ENCODE measurements at regions not wholly inside any gene's neighbourhood (a gene's known extent, or its start where the extent isn't known, plus 50 kb on each side); places are given as distances from the start of the nearest gene placed in this dataset.

DNA sequence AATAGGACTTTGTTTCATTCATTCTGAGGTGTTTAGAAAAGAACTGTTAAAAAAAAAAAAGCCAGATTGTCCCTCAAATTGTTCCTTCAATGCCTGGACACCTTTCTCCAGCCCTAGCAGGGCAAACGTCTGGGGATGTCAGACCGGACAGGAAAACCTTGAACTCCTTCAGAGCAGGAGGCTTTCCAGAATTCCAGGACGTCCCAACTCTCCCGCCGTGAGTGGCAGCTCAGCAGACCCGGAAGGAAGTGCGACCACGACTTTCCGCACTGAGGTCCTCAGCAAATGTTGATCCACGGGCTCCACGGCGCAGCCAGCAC lies 139.1 kb downstream of the DLL1 start:
- no peak for DNase-seq (ENCODE audit: low spot score)
- in situ Hi-C loops (cut with MboI; ENCODE audit: low sequenced_read_pairs, unreplicated experiment), result no loop called here
- TF ChIP-seq, protein P1, sequence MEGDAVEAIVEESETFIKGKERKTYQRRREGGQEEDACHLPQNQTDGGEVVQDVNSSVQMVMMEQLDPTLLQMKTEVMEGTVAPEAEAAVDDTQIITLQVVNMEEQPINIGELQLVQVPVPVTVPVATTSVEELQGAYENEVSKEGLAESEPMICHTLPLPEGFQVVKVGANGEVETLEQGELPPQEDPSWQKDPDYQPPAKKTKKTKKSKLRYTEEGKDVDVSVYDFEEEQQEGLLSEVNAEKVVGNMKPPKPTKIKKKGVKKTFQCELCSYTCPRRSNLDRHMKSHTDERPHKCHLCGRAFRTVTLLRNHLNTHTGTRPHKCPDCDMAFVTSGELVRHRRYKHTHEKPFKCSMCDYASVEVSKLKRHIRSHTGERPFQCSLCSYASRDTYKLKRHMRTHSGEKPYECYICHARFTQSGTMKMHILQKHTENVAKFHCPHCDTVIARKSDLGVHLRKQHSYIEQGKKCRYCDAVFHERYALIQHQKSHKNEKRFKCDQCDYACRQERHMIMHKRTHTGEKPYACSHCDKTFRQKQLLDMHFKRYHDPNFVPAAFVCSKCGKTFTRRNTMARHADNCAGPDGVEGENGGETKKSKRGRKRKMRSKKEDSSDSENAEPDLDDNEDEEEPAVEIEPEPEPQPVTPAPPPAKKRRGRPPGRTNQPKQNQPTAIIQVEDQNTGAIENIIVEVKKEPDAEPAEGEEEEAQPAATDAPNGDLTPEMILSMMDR (IDR thresholded peaks at IDR 0.05; ENCODE audit: borderline replicate concordance, control extremely low read depth, extremely low read depth, insufficient read depth, missing control alignments), result no peak

- in situ Hi-C loops (cut with MboI; ENCODE audit: low sequenced_read_pairs, unreplicated experiment), result no loop called here
- no peak for DNase-seq (ENCODE audit: low spot score)
- TF ChIP-seq, protein P1 (IDR thresholded peaks at IDR 0.05; ENCODE audit: borderline replicate concordance, control extremely low read depth, extremely low read depth, insufficient read depth, missing control alignments), result no peak
These were observed 139.5 kb downstream of the DLL1 start for GRCh38 chr6:170151321-170151771.

DNA sequence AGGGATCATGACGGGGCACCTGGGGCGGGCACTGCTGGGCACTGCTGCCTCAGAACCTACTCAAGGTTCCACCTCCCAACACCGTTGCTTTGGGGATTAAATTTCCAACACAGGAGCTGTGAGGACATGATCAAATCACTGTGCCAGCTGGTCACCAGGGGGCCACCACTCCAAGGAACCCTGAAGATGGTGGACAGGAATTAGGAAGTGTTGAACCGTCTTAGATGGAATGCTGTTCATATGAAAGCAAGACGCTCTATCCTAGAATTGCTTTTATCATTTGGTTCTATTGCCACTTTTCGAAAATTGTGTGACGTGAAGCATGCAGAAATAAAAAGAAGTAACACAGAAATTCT lies 140.3 kb downstream of the DLL1 start:
- no peak for DNase-seq (ENCODE audit: low spot score)
- in situ Hi-C loops (cut with MboI; ENCODE audit: low sequenced_read_pairs, unreplicated experiment), result no loop called here
- TF ChIP-seq, protein P1 (IDR thresholded peaks at IDR 0.05; ENCODE audit: borderline replicate concordance, control extremely low read depth, extremely low read depth, insufficient read depth, missing control alignments), result no peak

DNA sequence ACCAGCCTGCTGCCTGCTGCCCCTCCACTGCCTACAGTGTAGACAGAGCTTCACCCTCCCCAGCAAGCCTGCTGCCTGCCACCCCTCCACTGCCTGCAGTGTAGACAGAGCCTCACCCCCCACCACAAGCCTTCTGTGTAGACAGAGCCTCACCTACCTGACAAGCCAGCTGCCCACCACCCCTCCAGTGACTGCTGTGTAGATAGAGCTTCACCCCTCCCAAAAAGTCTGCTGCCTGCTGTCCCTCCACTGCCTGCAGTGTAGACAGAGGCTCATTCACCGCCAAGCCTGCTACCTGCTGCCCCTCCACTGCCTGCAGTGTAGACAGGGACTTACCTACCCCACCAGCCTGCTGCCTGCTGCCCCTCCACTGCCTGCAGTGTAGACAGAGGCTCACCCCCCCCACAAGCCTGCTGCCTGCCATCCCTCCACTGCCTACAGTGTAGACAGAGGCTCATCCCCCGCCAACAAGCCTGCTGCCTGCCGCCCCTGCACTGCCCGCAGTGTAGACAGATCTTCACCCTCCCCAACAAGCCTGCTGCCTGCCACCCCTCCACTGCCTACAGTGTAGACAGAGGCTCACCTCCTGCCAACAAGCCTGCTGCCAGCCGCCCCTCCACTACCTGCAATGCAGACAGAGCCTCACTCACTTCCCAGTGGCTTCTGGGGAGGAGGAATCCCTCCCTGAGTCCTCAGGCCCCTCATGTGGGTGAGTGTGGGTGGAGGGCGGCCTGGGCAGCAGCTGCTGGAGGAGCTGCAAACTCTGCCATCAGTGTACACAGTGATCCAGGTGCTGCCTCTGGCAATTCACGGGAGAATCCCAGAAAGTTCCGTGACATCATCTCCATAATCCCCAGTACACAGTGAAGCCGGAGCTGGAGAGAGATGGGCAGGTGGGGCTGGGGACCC lies 140.9 kb downstream of the DLL1 start:
- in situ Hi-C loops (cut with MboI; ENCODE audit: low sequenced_read_pairs, unreplicated experiment), result no loop called here
- DNase-seq (ENCODE audit: low spot score), result no peak
- TF ChIP-seq, protein P1 (IDR thresholded peaks at IDR 0.05; ENCODE audit: borderline replicate concordance, control extremely low read depth, extremely low read depth, insufficient read depth, missing control alignments), result no peak

GRCh38 chr6:170148709-170149470 lies 142.0 kb downstream of the DLL1 start:
- no peak for DNase-seq (ENCODE audit: low spot score)
- TF ChIP-seq, protein P1 (IDR thresholded peaks at IDR 0.05; ENCODE audit: borderline replicate concordance, control extremely low read depth, extremely low read depth, insufficient read depth, missing control alignments), result no peak
- in situ Hi-C loops (cut with MboI; ENCODE audit: low sequenced_read_pairs, unreplicated experiment), result no loop called here

- TF ChIP-seq, protein P1 (IDR thresholded peaks at IDR 0.05; ENCODE audit: borderline replicate concordance, control extremely low read depth, extremely low read depth, insufficient read depth, missing control alignments), result no peak
- DNase-seq (ENCODE audit: low spot score), result peak; percentile 65
- in situ Hi-C loops (cut with MboI; ENCODE audit: low sequenced_read_pairs, unreplicated experiment), result no loop called here
These were observed 142.8 kb downstream of the DLL1 start for GRCh38 chr6:170147832-170148708.
